Parathyroid adenoma (tissue), 2 donors: ENCODE measurements at regions not wholly inside any gene's neighbourhood (a gene's known extent, or its start where the extent isn't known, plus 50 kb on each side); places are given as distances from the start of the nearest gene placed in this dataset.

ENCODE experiments used
- H2AFZ ChIP-seq: fragments of 300-600 bp; sonication (generic); one replicate; pipeline ENCODE4 v1.7.0; 2017; ENCODE audit warnings: antibody characterized with exemption, mild to moderate bottlenecking
- H3K27ac ChIP-seq: fragments of 300-600 bp; sonication (generic); one replicate; pipeline ENCODE4 v1.7.0; 2017
- H3K27me3 ChIP-seq: fragments of 300-600 bp; sonication (generic); one replicate; pipeline ENCODE4 v1.7.0; 2017; ENCODE audit warnings: low read length; ENCODE audit not compliant: control insufficient read depth, insufficient read depth
- H3K36me3 ChIP-seq: fragments of 300-600 bp; sonication (generic); one replicate; pipeline ENCODE4 v1.7.0; 2017; ENCODE audit warnings: low read length; ENCODE audit not compliant: control insufficient read depth, insufficient read depth
- H3K4me1 ChIP-seq: fragments of 300-600 bp; sonication (generic); one replicate; pipeline ENCODE4 v1.7.0; 2017; ENCODE audit warnings: control low read depth
- H3K4me2 ChIP-seq: fragments of 300-600 bp; sonication (generic); one replicate; pipeline ENCODE4 v1.7.0; 2017; ENCODE audit warnings: low read length
- H3K4me3 ChIP-seq: fragments of 300-600 bp; sonication (generic); one replicate; pipeline ENCODE4 v1.7.0; 2017; ENCODE audit warnings: low read depth, low read length
- H3K79me2 ChIP-seq: fragments of 300-600 bp; sonication (generic); one replicate; pipeline ENCODE4 v1.7.0; 2017; ENCODE audit warnings: control low read depth
- H3K9ac ChIP-seq: fragments of 300-600 bp; sonication (generic); one replicate; pipeline ENCODE4 v1.7.0; 2017; ENCODE audit warnings: mild to moderate bottlenecking
- H3K9me3 ChIP-seq: fragments of 300-600 bp; sonication (generic); one replicate; pipeline ENCODE4 v1.7.0; 2017; ENCODE audit warnings: low read length; ENCODE audit not compliant: control insufficient read depth
- CTCF ChIP-seq: fragments of 300-600 bp; sonication (generic); IDR thresholded peaks from one replicate; pipeline ENCODE4 v1.7.0; 2017; ENCODE audit warnings: antibody characterized with exemption, mild to moderate bottlenecking
- donor health status: primary hyperparathyroidism.

DNA sequence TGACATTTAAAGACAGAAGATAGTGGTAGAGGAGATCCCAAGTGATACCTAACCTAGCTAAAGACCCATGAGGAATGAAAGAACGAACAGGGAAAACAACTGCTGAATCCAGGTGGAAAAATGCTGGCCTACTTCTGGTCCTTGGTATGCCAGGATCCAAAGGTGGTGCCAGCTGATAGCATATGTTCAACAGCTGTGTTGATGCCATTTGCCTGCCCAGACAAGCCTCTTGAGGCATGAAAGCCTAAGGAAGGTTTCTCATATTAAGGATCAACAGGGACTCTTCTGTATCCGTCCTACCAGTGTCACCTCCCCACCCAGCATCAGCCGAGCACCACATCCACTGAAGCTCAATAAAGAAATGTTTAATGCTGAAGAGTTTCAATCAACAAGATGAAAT lies 225.7 kb upstream of the DMRT1 start:
- Histone ChIP-seq H3K79me2 (no peaks in the 10 kb centered on the region), H3K27ac (no peak overlapping the region), H3K9ac (no peak overlapping the region), H3K36me3 (no peaks in the 10 kb centered on the region), H3K27me3 (no peaks in the 10 kb centered on the region), H3K4me1 (no peaks in the 10 kb centered on the region), H3K4me2 (no peak overlapping the region), H3K9me3 (no peaks in the 10 kb centered on the region), H3K4me3 (no peak overlapping the region), H2AFZ (no peak overlapping the region)
- TF ChIP-seq CTCF, result no peak

DNA sequence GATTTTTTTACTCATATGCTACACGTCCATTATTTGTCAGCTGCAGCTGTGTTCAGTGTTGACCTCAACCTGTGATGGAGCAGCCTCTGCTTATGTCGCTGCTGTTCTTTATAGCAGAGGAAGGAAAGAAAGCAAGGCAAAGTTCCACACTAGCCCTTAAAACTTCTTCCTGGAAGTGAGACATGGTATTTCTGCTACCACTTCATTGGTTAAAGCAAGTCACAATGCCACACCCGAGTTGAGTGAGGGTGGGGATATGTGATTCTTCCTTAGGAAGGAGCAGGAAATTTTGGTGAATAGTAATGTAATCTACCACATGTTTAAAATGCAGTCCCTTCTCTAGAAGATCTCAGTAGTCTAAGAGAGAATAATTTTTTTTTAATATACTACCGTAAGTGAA lies 224.8 kb upstream of the DMRT1 start:
- TF ChIP-seq CTCF, result no peak
- no peaks in the 10 kb centered on the region for H3K27me3 ChIP-seq
- H3K79me2 ChIP-seq, result no peaks in the 10 kb centered on the region
- H2AFZ ChIP-seq, result no peak overlapping the region
- no peaks in the 10 kb centered on the region for H3K4me1 ChIP-seq
- no peak overlapping the region for H3K4me2 ChIP-seq
- no peak overlapping the region for H3K4me3 ChIP-seq
- H3K9ac ChIP-seq, result no peak overlapping the region
- H3K9me3 ChIP-seq, result no peaks in the 10 kb centered on the region
- no peaks in the 10 kb centered on the region for H3K36me3 ChIP-seq
- H3K27ac ChIP-seq, result no peak overlapping the region

DNA sequence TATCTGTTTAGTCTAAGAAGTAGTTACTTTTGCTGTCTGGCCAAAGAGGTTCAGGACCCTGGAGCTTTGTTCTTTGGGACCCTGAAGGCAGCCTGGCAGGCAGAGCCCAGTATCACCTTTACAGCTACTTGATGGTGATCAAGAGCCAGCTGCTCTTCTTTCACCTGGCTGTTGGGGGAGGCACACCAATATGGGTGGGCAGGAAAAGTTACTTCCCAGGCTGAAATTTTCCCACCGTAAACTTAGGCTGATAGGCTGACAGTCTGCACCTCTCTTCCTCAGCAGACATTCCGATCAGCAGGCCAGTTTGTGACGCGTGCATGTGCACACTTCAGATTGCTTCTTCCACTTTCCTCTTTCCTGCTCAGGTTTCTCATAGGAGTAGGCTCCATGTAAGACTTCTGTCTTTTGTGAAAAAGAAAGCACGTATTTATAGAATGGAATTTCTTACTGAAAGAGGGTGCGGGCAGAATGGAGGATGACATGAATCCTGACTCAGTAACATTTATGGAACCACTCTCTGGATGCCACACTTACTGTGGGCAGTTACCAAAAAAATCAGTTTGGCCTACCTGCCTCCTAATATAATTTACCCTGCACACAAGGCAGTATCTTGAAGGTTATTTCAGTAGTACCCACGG lies 223.9 kb upstream of the DMRT1 start:
- no peak overlapping the region for H2AFZ ChIP-seq
- no peaks in the 10 kb centered on the region for H3K27me3 ChIP-seq
- H3K27ac ChIP-seq, result no peak overlapping the region
- no peaks in the 10 kb centered on the region for H3K36me3 ChIP-seq
- no peaks in the 10 kb centered on the region for H3K9me3 ChIP-seq
- no peaks in the 10 kb centered on the region for H3K79me2 ChIP-seq
- TF ChIP-seq CTCF, result no peak
- no peaks in the 10 kb centered on the region for H3K4me1 ChIP-seq
- no peak overlapping the region for H3K4me2 ChIP-seq
- no peak overlapping the region for H3K9ac ChIP-seq
- H3K4me3 ChIP-seq, result no peak overlapping the region

DNA sequence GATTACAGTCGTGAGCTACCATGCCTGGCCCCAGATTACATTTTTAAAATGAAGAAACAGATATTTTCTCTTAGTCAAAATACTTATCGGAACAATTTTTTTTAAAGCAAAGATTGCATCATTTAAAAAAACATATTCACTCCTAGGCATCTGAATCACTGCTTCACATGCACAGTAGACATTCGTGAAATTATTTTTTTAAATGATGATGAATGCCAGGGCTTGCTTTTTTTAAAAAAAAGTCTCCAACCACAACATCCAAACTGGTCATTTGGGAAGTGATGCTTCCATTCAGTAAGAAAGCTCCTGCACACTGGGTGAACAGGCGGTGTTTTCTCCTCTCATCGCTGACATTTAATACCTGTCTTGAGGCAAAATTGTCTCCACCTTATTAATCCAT lies 223.0 kb upstream of the DMRT1 start:
- H3K79me2 ChIP-seq, result no peaks in the 10 kb centered on the region
- no peaks in the 10 kb centered on the region for H3K4me1 ChIP-seq
- no peak overlapping the region for H2AFZ ChIP-seq
- H3K27me3 ChIP-seq, result no peaks in the 10 kb centered on the region
- no peak overlapping the region for H3K4me2 ChIP-seq
- TF ChIP-seq CTCF, result no peak
- no peak overlapping the region for H3K9ac ChIP-seq
- no peaks in the 10 kb centered on the region for H3K9me3 ChIP-seq
- H3K36me3 ChIP-seq, result no peaks in the 10 kb centered on the region
- no peak overlapping the region for H3K27ac ChIP-seq
- H3K4me3 ChIP-seq, result no peak overlapping the region

GRCh38 chr9:621201-621855 lies 220.2 kb upstream of the DMRT1 start:
- Histone ChIP-seq H3K4me1 (no peaks in the 10 kb centered on the region), H3K4me3 (no peak overlapping the region)
- TF ChIP-seq CTCF, result no peak

More at GRCh38 chr9:621201-621855, 220.2 kb upstream of the DMRT1 start:
- Histone ChIP-seq H3K9ac (no peak overlapping the region), H3K27ac (no peak overlapping the region), H3K9me3 (no peaks in the 10 kb centered on the region), H2AFZ (no peak overlapping the region), H3K4me2 (no peak overlapping the region), H3K36me3 (no peaks in the 10 kb centered on the region), H3K79me2 (no peaks in the 10 kb centered on the region), H3K27me3 (no peaks in the 10 kb centered on the region)
